H1 (cell line): ENCODE measurements at regions not wholly inside any gene's neighbourhood (a gene's known extent, or its start where the extent isn't known, plus 50 kb on each side); places are given as distances from the start of the nearest gene placed in this dataset.

Source experiments
- CTCF ChIA-PET: fragments of 300-600 bp; sonication (Branson Sonifier 250); formaldehyde crosslinking; loops from one replicate; lab custom pipeline; 2021; ENCODE audit not compliant: partially characterized antibody; lab: Charles Lee
- POLR2A ChIA-PET: fragments of 300-600 bp; sonication (Branson Sonifier 250); formaldehyde crosslinking; loops from one replicate; lab custom pipeline; 2021; ENCODE audit warnings: inconsistent platforms; ENCODE audit not compliant: partially characterized antibody; lab: Charles Lee
- DNase-seq, 2 experiments: peaks; one replicate each; pipeline versions ENCODE4 v3.0.0 to v3.0.0-alpha.2; 2010 to 2022; ENCODE audit warnings: low spot score in 2 of 2, low read depth in 1 of 2, mixed read lengths in 1 of 2
- FAIRE-seq: peaks from 2 replicates; lab custom pipeline; 2011; peaks lifted over from hg19 to GRCh38; lab: Jason Lieb, UNC
- H2AFZ ChIP-seq: 2 replicates; pipeline ENCODE4 v1.8.1; 2012; ENCODE audit warnings: low read length, inconsistent platforms
- H2AK5ac ChIP-seq: 2 replicates; pipeline ENCODE4 v1.6.1; 2013; ENCODE audit warnings: low read depth, low read length
- H2BK120ac ChIP-seq: replicated peaks from 2 replicates; pipeline ENCODE3; 2013; ENCODE audit warnings: low read depth, low read length, inconsistent platforms
- H2BK12ac ChIP-seq: 2 replicates; pipeline ENCODE4 v1.6.1; 2013; ENCODE audit warnings: low read depth, low read length
- H2BK15ac ChIP-seq: 2 replicates; pipeline ENCODE4 v1.6.1; 2013; ENCODE audit warnings: low read length
- H2BK20ac ChIP-seq: 2 replicates; pipeline ENCODE4 v1.6.1; 2013; ENCODE audit warnings: low read length
- H2BK5ac ChIP-seq: 2 replicates; pipeline ENCODE4 v1.6.1; 2013; ENCODE audit warnings: low read depth, low read length
- H3K14ac ChIP-seq: 2 replicates; pipeline ENCODE4 v1.6.1; 2013; ENCODE audit warnings: inconsistent platforms; ENCODE audit not compliant: insufficient read length
- H3K18ac ChIP-seq: 2 replicates; pipeline ENCODE4 v1.6.1; 2013; ENCODE audit warnings: low read length; ENCODE audit errors: extremely low read depth
- H3K23ac ChIP-seq: 2 replicates; pipeline ENCODE4 v1.6.1; 2013; ENCODE audit warnings: inconsistent platforms; ENCODE audit not compliant: insufficient read length
- H3K23me2 ChIP-seq: 2 replicates; pipeline ENCODE4 v1.6.1; 2013; ENCODE audit warnings: low read depth, low read length
- H3K27ac ChIP-seq: 2 replicates; pipeline ENCODE4 v1.6.1; 2011; ENCODE audit warnings: low read depth, low read length, inconsistent platforms
- H3K27me3 ChIP-seq, 4 experiments: replicated peaks in 1 of 4; 1 replicate in 1 of 4; 2 replicates in 3 of 4; pipeline versions ENCODE4 v1.6.1 to v1.8.1; 2011 to 2013; ENCODE audit warnings: low read length in 3 of 4, mild to moderate bottlenecking in 3 of 4, inconsistent platforms in 2 of 4, mixed read lengths in 2 of 4, moderate library complexity in 1 of 4; ENCODE audit not compliant: control insufficient read depth in 3 of 4, insufficient read depth in 3 of 4; ENCODE audit errors: extremely low read depth in 1 of 4
- H3K36me3 ChIP-seq, 4 experiments: 2 replicates each; pipeline versions ENCODE4 v1.6.1 to v1.8.1; 2011 to 2013; ENCODE audit warnings: mild to moderate bottlenecking in 4 of 4, low read length in 3 of 4, moderate library complexity in 2 of 4, control low read depth in 1 of 4, inconsistent platforms in 1 of 4; ENCODE audit not compliant: insufficient read depth in 4 of 4, control insufficient read depth in 2 of 4
- H3K4ac ChIP-seq: replicated peaks from 2 replicates; pipeline ENCODE3; 2013; ENCODE audit warnings: low read length, low read depth, mixed read lengths, inconsistent platforms; ENCODE audit not compliant: insufficient read length
- H3K4me1 ChIP-seq, 4 experiments: replicated peaks in 1 of 4; 1 replicate in 1 of 4; 2 replicates in 3 of 4; pipeline versions ENCODE4 v1.6.1 to v1.8.1; 2011 to 2013; ENCODE audit warnings: low read length in 3 of 4, inconsistent platforms in 2 of 4, mixed read lengths in 1 of 4; ENCODE audit not compliant: insufficient read depth in 4 of 4, control insufficient read depth in 3 of 4
- H3K4me2 ChIP-seq, 2 experiments: 2 replicates each; pipeline versions ENCODE4 v1.6.1 to v1.8.1; 2011 to 2013; ENCODE audit warnings: low read depth in 2 of 2, low read length in 2 of 2, control low read depth in 1 of 2, inconsistent platforms in 1 of 2, mild to moderate bottlenecking in 1 of 2; ENCODE audit not compliant: insufficient read depth in 1 of 2
- H3K4me3 ChIP-seq, 4 experiments: fragments of 200-600, 300-600 bp in 1 of 4; sonication (generic), shearing (Covaris generic), sonication (Bioruptor Twin) in 1 of 4; 2 replicates each; pipeline versions ENCODE4 v1.5.1 to v1.8.1; 2011 to 2016; ENCODE audit warnings: low read length in 4 of 4, low read depth in 3 of 4, control low read depth in 2 of 4, inconsistent platforms in 2 of 4, mild to moderate bottlenecking in 2 of 4, mixed read lengths in 1 of 4, moderate library complexity in 1 of 4; ENCODE audit not compliant: insufficient read depth in 2 of 4; ENCODE audit errors: extremely low read depth in 1 of 4
- H3K56ac ChIP-seq: replicated peaks from 2 replicates; pipeline ENCODE3; 2013; ENCODE audit warnings: low read depth, mild to moderate bottlenecking, mixed read lengths, low read length, inconsistent platforms; ENCODE audit not compliant: insufficient read length
- H3K79me1 ChIP-seq: 2 replicates; pipeline ENCODE4 v1.6.1; 2013; ENCODE audit warnings: low read depth, low read length, control low read depth
- H3K79me2 ChIP-seq, 2 experiments: 2 replicates each; pipeline versions ENCODE4 v1.6.1 to v1.8.1; 2012 to 2013; ENCODE audit warnings: low read length in 2 of 2, mild to moderate bottlenecking in 2 of 2, inconsistent platforms in 1 of 2; ENCODE audit not compliant: insufficient read depth in 2 of 2, control insufficient read depth in 1 of 2
- H3K9ac ChIP-seq, 4 experiments: replicated peaks in 1 of 4; 1 replicate in 1 of 4; 2 replicates in 3 of 4; pipeline versions ENCODE4 v1.6.1 to v1.8.1; 2011 to 2013; ENCODE audit warnings: low read depth in 3 of 4, low read length in 3 of 4, control low read depth in 2 of 4, mild to moderate bottlenecking in 2 of 4, moderate library complexity in 2 of 4, inconsistent platforms in 1 of 4; ENCODE audit errors: extremely low read depth in 1 of 4
- H3K9me3 ChIP-seq, 2 experiments: 2 replicates each; pipeline versions ENCODE4 v1.6.1 to v1.8.1; 2012 to 2013; ENCODE audit warnings: mild to moderate bottlenecking in 2 of 2, moderate library complexity in 2 of 2, control low read depth in 1 of 2, inconsistent platforms in 1 of 2, low read depth in 1 of 2, low read length in 1 of 2, mixed read lengths in 1 of 2; ENCODE audit not compliant: insufficient read depth in 2 of 2
- H4K20me1 ChIP-seq, 2 experiments: replicated peaks in 1 of 2; 2 replicates each; pipeline versions ENCODE3 to v1.8.1; 2011 to 2013; ENCODE audit warnings: inconsistent platforms in 2 of 2, low read length in 2 of 2, mild to moderate bottlenecking in 1 of 2; ENCODE audit not compliant: insufficient read depth in 2 of 2, control insufficient read depth in 1 of 2
- H4K5ac ChIP-seq: 2 replicates; pipeline ENCODE4 v1.6.1; 2013; ENCODE audit warnings: low read length, low read depth, mixed read lengths, inconsistent platforms; ENCODE audit not compliant: insufficient read length
- H4K8ac ChIP-seq: 2 replicates; pipeline ENCODE4 v1.8.0; 2013; ENCODE audit warnings: mild to moderate bottlenecking, moderate library complexity, low read length, inconsistent platforms; ENCODE audit not compliant: insufficient read depth; ENCODE audit errors: extremely low read depth
- H4K91ac ChIP-seq: replicated peaks from 2 replicates; pipeline ENCODE3; 2013; ENCODE audit warnings: low read length, mixed read lengths, inconsistent platforms; ENCODE audit not compliant: insufficient read length
- BACH1 ChIP-seq: IDR thresholded peaks from 2 replicates; pipeline ENCODE4 v1.6.1; 2012; ENCODE audit warnings: low read length, improper control_type of control experiment
- CHD1 ChIP-seq: IDR thresholded peaks from 2 replicates; pipeline ENCODE4 v1.6.1; 2012; ENCODE audit warnings: low read depth, low read length, improper control_type of control experiment
- EP300 ChIP-seq, 2 experiments: IDR thresholded peaks; 1 replicate in 1 of 2; 2 replicates in 1 of 2; pipeline ENCODE4 v1.6.1; 2011 to 2012; ENCODE audit warnings: low read depth in 2 of 2, low read length in 2 of 2, mild to moderate bottlenecking in 2 of 2, borderline replicate concordance in 1 of 2, inconsistent platforms in 1 of 2, moderate library complexity in 1 of 2
- EZH2 ChIP-seq: fragments of 200-600 bp; sonication (generic); IDR thresholded peaks from 2 replicates; pipeline ENCODE4 v1.7.1; 2012; ENCODE audit warnings: low read depth, mild to moderate bottlenecking, moderate library complexity, low read length, inconsistent platforms; ENCODE audit not compliant: severe bottlenecking
- NANOG ChIP-seq: IDR thresholded peaks from 2 replicates; pipeline ENCODE4 v1.6.1; 2011; ENCODE audit warnings: low read length, low read depth, mild to moderate bottlenecking, inconsistent platforms; ENCODE audit not compliant: insufficient read depth, poor library complexity, severe bottlenecking
- RBBP5 ChIP-seq: IDR thresholded peaks from 2 replicates; pipeline ENCODE4 v1.7.1; 2012; ENCODE audit warnings: low read depth, mild to moderate bottlenecking, inconsistent platforms, low read length, moderate library complexity, borderline replicate concordance
- SP2 ChIP-seq: IDR thresholded peaks from 2 replicates; pipeline ENCODE4 v1.6.1; 2012; ENCODE audit warnings: mild to moderate bottlenecking, low read length, inconsistent platforms
- ZNF274 ChIP-seq: IDR thresholded peaks from 2 replicates; pipeline ENCODE4 v1.7.0; 2012; ENCODE audit warnings: low read length, borderline replicate concordance; ENCODE audit errors: extremely low read depth
- WGBS, 2 experiments: shearing (Covaris generic) in 1 of 2; methylation state at CpG; one replicate each; pipeline versions ENCODE4 v1.1.6 to v1.1.7; 2013 to 2015; ENCODE audit warnings: low lambda C conversion rate in 2 of 2, mixed read lengths in 2 of 2, inconsistent platforms in 1 of 2, low coverage in 1 of 2, missing lambda C conversion rate in 1 of 2; ENCODE audit not compliant: insufficient replicate concordance in 2 of 2, insufficient coverage in 1 of 2, insufficient read length in 1 of 2; ENCODE audit errors: extremely low coverage in 1 of 2, missing lambda C conversion rate in 1 of 2; 5-methylcytosine and 5-hydroxymethylcytosine counted together

DNA sequence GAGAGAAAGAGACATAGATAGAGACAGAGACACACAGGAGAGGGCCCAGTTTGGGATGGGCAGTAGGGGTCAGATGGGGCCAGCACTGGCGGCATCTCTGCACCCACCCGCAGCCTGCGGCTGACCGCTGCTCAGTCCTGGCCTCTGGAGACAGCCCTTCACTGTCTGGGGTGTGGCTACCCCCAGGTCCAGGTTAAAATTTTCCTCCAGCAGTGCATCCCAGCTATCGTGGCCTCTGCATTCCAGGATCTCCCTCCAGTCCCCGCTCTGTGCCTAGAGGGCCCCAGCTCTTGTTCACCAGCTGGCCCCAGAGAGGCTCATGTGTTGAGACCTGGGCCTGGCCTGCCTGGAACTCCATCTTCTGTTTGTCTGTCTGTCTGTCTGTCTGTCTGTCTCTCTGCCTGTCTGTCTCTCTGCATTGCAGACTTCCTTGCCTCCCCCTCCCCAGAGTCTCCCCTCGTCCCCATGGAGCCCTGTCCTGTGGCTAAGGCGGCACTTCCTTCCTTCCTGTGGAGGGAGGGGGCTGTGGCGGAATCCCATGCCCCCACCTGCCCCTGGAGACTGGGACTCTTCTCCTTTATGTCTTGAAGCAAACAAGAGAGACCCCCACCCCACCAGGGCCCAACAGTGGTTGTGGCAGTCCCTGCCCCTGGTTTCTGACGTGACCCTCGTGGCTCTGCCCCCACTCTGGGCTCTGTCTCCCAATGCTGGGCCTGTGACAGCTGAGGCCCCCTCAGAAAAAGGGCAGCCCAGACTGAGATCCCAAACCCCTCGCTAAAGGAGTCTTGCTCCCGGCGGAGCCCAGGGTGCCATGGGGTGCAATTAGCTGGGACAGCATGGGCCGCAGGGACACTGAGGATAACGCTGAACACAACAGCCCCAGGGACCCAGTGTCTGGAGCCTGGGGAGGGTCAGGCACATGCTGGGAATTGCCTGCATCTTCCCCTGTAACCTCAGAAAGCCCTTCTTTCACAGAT lies 241.8 kb downstream of the NPHP4 start:
- ChIA-PET POLR2A (no interaction called here), CTCF (interaction anchor here (0.6 to 2.2 kb wide), 5 partner anchors 15 to 165 kb away, joined by 3 to 8 read pairs (median 3); no protein-coding TSS in a partner anchor)
- WGBS, 2 experiments: 89% methylated on average over 13 of the region's 16 CpGs; no CpG with 5 or more reads in 1 of the 2 experiments

More for the DNA sequence above, 241.8 kb downstream of the NPHP4 start:
- no peak overlapping the region for H3K4me3 ChIP-seq
- no peak overlapping the region for H3K23ac ChIP-seq
- FAIRE-seq (no peak), DNase-seq (peak in 1 of 2 experiments; percentile 40)
- no peaks in the 10 kb centered on the region for H3K79me2 ChIP-seq
- H2AFZ ChIP-seq: no peak overlapping the region
- H3K14ac ChIP-seq: no peak overlapping the region
- H3K9ac ChIP-seq: no peak overlapping the region
- TF ChIP-seq CHD1: no peak
- TF ChIP-seq NANOG: no peak
- no peak for TF ChIP-seq EP300 (IDR thresholded peaks at IDR 0.05; ENCODE audit: borderline replicate concordance in 1 of 2, low read depth in 2 of 2, low read length in 2 of 2)
- no peak for TF ChIP-seq BACH1
- TF ChIP-seq EZH2: no peak
- no peak for TF ChIP-seq RBBP5
- TF ChIP-seq SP2: no peak
- no peak for TF ChIP-seq ZNF274
- no peaks in the 10 kb centered on the region; a peak in 1 of 7 replicates for H3K27me3 ChIP-seq
- H3K27ac ChIP-seq: no peak overlapping the region
- H4K20me1 ChIP-seq: no peaks in the 10 kb centered on the region
- no peak overlapping the region for H4K5ac ChIP-seq
- H4K91ac ChIP-seq: peak overlapping the region; percentile 36
- no peaks in the 10 kb centered on the region for H3K36me3 ChIP-seq
- no peak overlapping the region for H2AK5ac ChIP-seq
- H3K4ac ChIP-seq: no peak overlapping the region
- H2BK5ac ChIP-seq: peak overlapping the region; percentile 31; the same call in 1 of the 2 replicates
- H3K79me1 ChIP-seq: no peaks in the 10 kb centered on the region
- 0 out of 2 replicates have a peak overlapping the region, but pooled peaks have one; percentile 9 for H2BK12ac ChIP-seq
- no peak overlapping the region for H3K56ac ChIP-seq
- H2BK15ac ChIP-seq: no peak overlapping the region
- H3K23me2 ChIP-seq: no peaks in the 10 kb centered on the region; the same call in 1 of the 2 replicates
- H2BK20ac ChIP-seq: peak overlapping the region; percentile 32; the same call in 1 of the 2 replicates
- no peak overlapping the region for H3K4me2 ChIP-seq
- H3K4me1 ChIP-seq: peaks cover 10 to 24% (median 17%) of the 10 kb centered on the region in 4 experiments
- H3K9me3 ChIP-seq: no peaks in the 10 kb centered on the region
- H4K8ac ChIP-seq: peak overlapping the region; percentile 38; the same call in 1 of the 2 replicates
- H2BK120ac ChIP-seq: no peak overlapping the region
- peak overlapping the region; percentile 32; the same call in 1 of the 2 replicates for H3K18ac ChIP-seq
